Mononuclear cell (primary cell): ENCODE measurements at regions not wholly inside any gene's neighbourhood (a gene's known extent, or its start where the extent isn't known, plus 50 kb on each side); places are given as distances from the start of the nearest gene placed in this dataset.
"Not testable (repeated sequence)": the region's sequence is repeated elsewhere in the genome, so short reads cannot be mapped to it uniquely, and the experiment has no call there.

Source experiments
- H3K27me3 ChIP-seq: 2 replicates; pipeline ENCODE4 v1.6.0; 2011; ENCODE audit warnings: low read length, control low read depth; ENCODE audit not compliant: insufficient read depth
- H3K4me1 ChIP-seq: 2 replicates; pipeline ENCODE4 v1.5.1; 2011; ENCODE audit warnings: mild to moderate bottlenecking, low read length, control low read depth; ENCODE audit not compliant: insufficient read depth
- H3K4me3 ChIP-seq: 2 replicates; pipeline ENCODE4 v1.5.1; 2011; ENCODE audit warnings: mild to moderate bottlenecking, low read length, moderate library complexity
- H3K9me3 ChIP-seq: 2 replicates; pipeline ENCODE4 v1.5.1; 2011; ENCODE audit warnings: low read depth, mild to moderate bottlenecking, control low read depth, low read length

- H3K27me3 ChIP-seq = no peaks in the 10 kb centered on the region
- no peak overlapping the region for H3K4me3 ChIP-seq
- no peaks in the 10 kb centered on the region for H3K4me1 ChIP-seq
- H3K9me3 ChIP-seq = no peaks in the 10 kb centered on the region
These were observed 1025.5 kb downstream of the RAB28 start for GRCh38 chr4:12458621-12459020.

- H3K9me3 ChIP-seq = peaks cover 4% of the 10 kb centered on the region
- no peaks in the 10 kb centered on the region for H3K4me1 ChIP-seq
- H3K4me3 ChIP-seq = no peak overlapping the region
- H3K27me3 ChIP-seq = no peaks in the 10 kb centered on the region
These were observed 1023.6 kb upstream of the HS3ST1 start for GRCh38 chr4:12452291-12452690.

GRCh38 chr4:12447451-12447850, 1018.8 kb upstream of the HS3ST1 start:
- Histone ChIP-seq H3K9me3 (peaks cover 4% of the 10 kb centered on the region), H3K27me3 (no peaks in the 10 kb centered on the region), H3K4me1 (no peaks in the 10 kb centered on the region), H3K4me3 (no peak overlapping the region)

- Histone ChIP-seq H3K4me3 (no peak overlapping the region), H3K27me3 (no peaks in the 10 kb centered on the region), H3K4me1 (no peaks in the 10 kb centered on the region), H3K9me3 (peaks cover 4% of the 10 kb centered on the region)
These were observed 1018.0 kb upstream of the HS3ST1 start for GRCh38 chr4:12446657-12447185.

- Histone ChIP-seq H3K9me3 (peaks cover 2% of the 10 kb centered on the region), H3K4me3 (no peak overlapping the region)
These were observed 1017.6 kb upstream of the HS3ST1 start for GRCh38 chr4:12446256-12446655.

GRCh38 chr4:12445711-12446235, 1017.1 kb upstream of the HS3ST1 start:
- no peak overlapping the region for H3K4me3 ChIP-seq
- no peaks in the 10 kb centered on the region for H3K4me1 ChIP-seq
- H3K9me3 ChIP-seq = no peaks in the 10 kb centered on the region
- H3K27me3 ChIP-seq = no peaks in the 10 kb centered on the region

More at GRCh38 chr4:12446256-12446655, 1017.6 kb upstream of the HS3ST1 start:
- Histone ChIP-seq H3K27me3 (no peaks in the 10 kb centered on the region), H3K4me1 (no peaks in the 10 kb centered on the region)

GRCh38 chr4:12439633-12440305, 1011.1 kb upstream of the HS3ST1 start:
- H3K27me3 ChIP-seq = no peaks in the 10 kb centered on the region
- H3K4me3 ChIP-seq = no peak overlapping the region
- H3K4me1 ChIP-seq = no peaks in the 10 kb centered on the region
- no peaks in the 10 kb centered on the region for H3K9me3 ChIP-seq

GRCh38 chr4:12431259-12431658, 1002.6 kb upstream of the HS3ST1 start:
- not testable (repeated sequence) for H3K4me1 ChIP-seq, H3K9me3 ChIP-seq, H3K4me3 ChIP-seq, H3K27me3 ChIP-seq

GRCh38 chr4:12421364-12421763, 992.7 kb upstream of the HS3ST1 start:
- Histone ChIP-seq H3K9me3 (no peaks in the 10 kb centered on the region), H3K27me3 (no peaks in the 10 kb centered on the region), H3K4me1 (no peaks in the 10 kb centered on the region), H3K4me3 (no peak overlapping the region)

GRCh38 chr4:12416755-12417154, 988.1 kb upstream of the HS3ST1 start:
- no peaks in the 10 kb centered on the region for H3K4me1 ChIP-seq
- H3K9me3 ChIP-seq = no peaks in the 10 kb centered on the region
- H3K4me3 ChIP-seq = no peak overlapping the region
- no peaks in the 10 kb centered on the region for H3K27me3 ChIP-seq

- H3K27me3 ChIP-seq = no peaks in the 10 kb centered on the region
- no peaks in the 10 kb centered on the region for H3K4me1 ChIP-seq
- H3K9me3 ChIP-seq = no peaks in the 10 kb centered on the region
- no peak overlapping the region for H3K4me3 ChIP-seq
These were observed 985.6 kb upstream of the HS3ST1 start for GRCh38 chr4:12414181-12414812.

- no peaks in the 10 kb centered on the region for H3K9me3 ChIP-seq
- H3K27me3 ChIP-seq = no peaks in the 10 kb centered on the region
- no peaks in the 10 kb centered on the region for H3K4me1 ChIP-seq
- H3K4me3 ChIP-seq = no peak overlapping the region
These were observed 982.4 kb upstream of the HS3ST1 start for GRCh38 chr4:12411072-12411471.

- H3K4me1 ChIP-seq = no peaks in the 10 kb centered on the region
- H3K27me3 ChIP-seq = no peaks in the 10 kb centered on the region
- H3K4me3 ChIP-seq = no peak overlapping the region
- no peaks in the 10 kb centered on the region for H3K9me3 ChIP-seq
These were observed 981.0 kb upstream of the HS3ST1 start for GRCh38 chr4:12409507-12410190.

- Histone ChIP-seq H3K9me3 (no peaks in the 10 kb centered on the region), H3K27me3 (no peaks in the 10 kb centered on the region), H3K4me1 (no peaks in the 10 kb centered on the region), H3K4me3 (no peak overlapping the region)
These were observed 979.7 kb upstream of the HS3ST1 start for GRCh38 chr4:12408364-12408763.

- Histone ChIP-seq H3K27me3 (no peaks in the 10 kb centered on the region), H3K9me3 (no peaks in the 10 kb centered on the region), H3K4me1 (no peaks in the 10 kb centered on the region), H3K4me3 (no peak overlapping the region)
These were observed 974.5 kb upstream of the HS3ST1 start for GRCh38 chr4:12403175-12403574.
